ENCODE measurements at regions not wholly inside any gene's neighbourhood (a gene's known extent, or its start where the extent isn't known, plus 50 kb on each side); places are given as distances from the start of the nearest gene placed in this dataset. TPM values are rescaled to one million over a fixed set of nuclear protein-coding genes. Genes with fewer than 3 reads are reported as not detected.

DNA sequence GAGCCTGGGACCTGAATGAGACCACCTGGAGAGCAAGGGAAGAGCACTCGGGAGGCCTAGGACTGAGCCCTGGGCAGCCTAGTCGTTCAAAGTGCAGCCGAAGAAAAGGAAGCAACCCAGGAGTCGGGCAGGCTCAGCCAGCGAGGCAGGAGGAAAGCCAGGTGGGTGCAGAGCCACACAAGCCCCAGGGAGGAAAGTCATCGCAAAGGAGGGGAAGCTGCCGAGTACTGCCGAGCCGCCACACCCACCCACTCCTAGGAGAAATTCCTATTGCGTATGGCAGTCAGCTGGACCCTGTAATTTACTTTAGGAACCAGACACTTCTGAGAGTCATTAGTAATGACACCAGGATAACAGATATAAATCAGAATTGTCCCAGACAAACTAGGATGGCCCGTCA, 187.6 kb downstream of the KATNIP start:
- no peak for DNase-seq (ENCODE audit: low read depth)

Small RNAs in the stretch of these regions (small RNA-seq; reads per million reads assigned to genes)
- not detected for gene RF00019
